Breast epithelium (tissue), 3 donors: ENCODE measurements at regions not wholly inside any gene's neighbourhood (a gene's known extent, or its start where the extent isn't known, plus 50 kb on each side); places are given as distances from the start of the nearest gene placed in this dataset.

ENCODE experiments used
- CTCF ChIP-seq, 3 donors: fragments of 450-650 bp; IDR thresholded peaks; one replicate each; pipeline ENCODE4 v1.5.1; 2016 to 2017; ENCODE audit warnings: antibody characterized with exemption in 3 of 3, mild to moderate bottlenecking in 3 of 3, moderate library complexity in 3 of 3
- POLR2A ChIP-seq: fragments of 450-650 bp; IDR thresholded peaks from one replicate; pipeline ENCODE4 v1.6.1; 2016; ENCODE audit warnings: antibody characterized with exemption, mild to moderate bottlenecking, moderate library complexity
- POLR2AphosphoS5 ChIP-seq, 3 donors: sonication (generic); formaldehyde crosslinking; IDR thresholded peaks; one replicate each; pipeline ENCODE4 v1.6.1; 2017; ENCODE audit warnings: antibody characterized with exemption in 3 of 3

DNA sequence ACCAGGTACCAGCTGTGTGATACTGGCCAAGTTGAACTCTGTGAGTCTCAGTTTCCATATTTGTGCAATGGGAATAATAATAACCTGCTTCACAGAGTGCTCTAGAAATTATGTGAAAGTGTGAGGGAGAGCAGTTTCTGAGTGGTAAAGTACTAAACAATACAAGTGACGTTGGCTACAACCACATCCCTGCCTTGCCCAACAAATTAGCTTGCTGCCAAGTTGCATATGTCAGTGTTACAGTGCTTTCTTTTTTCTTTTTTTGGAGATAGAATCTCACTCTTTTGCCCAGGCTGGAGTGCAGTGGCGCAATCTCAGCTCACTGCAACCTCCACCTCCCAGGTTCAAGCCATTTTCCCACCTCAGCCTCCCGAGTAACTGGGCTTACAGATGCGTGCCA is 533.6 kb upstream of the MEX3C start:
- no peak for TF ChIP-seq CTCF (IDR thresholded peaks at IDR 0.05)
- TF ChIP-seq POLR2A = no peak
- TF ChIP-seq POLR2AphosphoS5 (IDR thresholded peaks at IDR 0.05) = no peak
